GM19023 (cell line): ENCODE measurements at regions not wholly inside any gene's neighbourhood (a gene's known extent, or its start where the extent isn't known, plus 50 kb on each side); places are given as distances from the start of the nearest gene placed in this dataset.
"Not testable (repeated sequence)": the region's sequence is repeated elsewhere in the genome, so short reads cannot be mapped to it uniquely, and the experiment has no call there.

Source experiments
- ATAC-seq: cut with Tn5 transposase; IDR thresholded peaks from one replicate; pipeline ENCODE4 v1.9.1; 2021; ENCODE audit warnings: mild to moderate bottlenecking, moderate library complexity; ENCODE audit not compliant: unreplicated experiment

DNA sequence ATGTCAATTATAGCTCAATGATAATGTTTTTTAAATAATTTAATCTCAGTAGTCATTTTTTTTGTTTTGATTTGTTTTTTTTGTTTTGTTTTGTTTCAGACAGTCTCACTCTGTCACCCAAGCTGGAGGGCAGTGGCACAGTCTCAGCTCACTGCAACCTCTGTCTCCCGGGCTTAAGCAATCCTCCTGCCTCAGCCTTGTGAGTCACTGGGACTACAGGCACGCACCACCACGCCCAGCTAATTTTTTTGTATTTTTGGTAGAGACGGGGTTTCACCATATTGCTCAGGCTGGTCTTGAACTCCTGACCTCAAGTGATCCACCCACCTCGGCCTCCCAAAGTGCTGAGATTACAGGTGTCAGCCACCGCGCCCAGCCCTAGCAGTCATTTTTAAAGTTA is 60.6 kb upstream of the RTL6 start:
- not testable (repeated sequence) for ATAC-seq

DNA sequence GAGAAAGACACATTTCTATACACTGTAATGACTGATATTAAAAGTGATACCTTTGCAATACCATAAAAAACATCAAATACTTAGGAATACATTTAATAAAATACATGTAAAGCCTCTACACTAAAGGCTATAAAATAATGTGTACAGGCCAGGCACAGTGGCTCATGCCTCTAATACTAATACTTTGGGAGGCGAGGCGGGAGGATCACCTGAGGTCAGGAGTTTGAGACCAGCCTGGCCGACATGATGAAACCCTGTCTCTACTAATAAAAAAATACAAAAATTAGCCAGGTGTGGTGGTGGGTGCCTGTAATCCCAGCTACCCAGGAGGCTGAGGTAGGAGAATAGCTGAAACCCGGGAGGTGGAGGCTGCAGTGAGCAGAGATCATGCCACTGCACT is 59.8 kb upstream of the RTL6 start:
- not testable (repeated sequence) for ATAC-seq

DNA sequence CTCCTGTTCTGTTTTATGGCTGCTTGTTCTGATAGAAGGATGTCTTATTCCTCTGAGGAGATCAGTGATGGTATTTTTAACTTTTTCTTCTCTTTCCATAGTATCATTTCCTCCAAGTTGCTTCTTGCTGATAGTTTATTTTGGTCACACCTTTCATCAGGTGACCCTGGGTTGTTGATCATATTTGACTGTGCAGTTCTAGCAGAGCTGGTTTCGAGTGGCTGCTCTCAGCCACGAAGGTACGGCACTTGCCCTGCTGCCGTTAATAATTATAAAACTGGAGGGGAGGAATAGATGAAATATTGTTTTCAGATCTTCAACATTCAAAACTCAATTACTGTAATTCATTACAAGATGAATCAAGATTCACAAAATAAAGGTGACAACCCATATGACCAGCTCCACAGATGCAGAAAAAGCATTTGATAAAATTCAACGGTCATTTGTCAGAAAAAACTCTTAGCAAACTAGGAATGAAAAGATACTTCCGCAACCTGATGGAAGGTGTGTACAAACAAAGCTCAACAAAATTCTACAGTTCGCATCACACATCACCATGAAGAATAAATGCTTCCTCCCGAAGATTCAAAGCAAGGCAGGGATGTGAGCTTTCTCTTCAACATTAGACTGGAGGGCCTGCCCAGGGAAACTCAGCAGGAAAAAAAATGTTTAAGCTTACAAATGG is 59.2 kb upstream of the RTL6 start:
- no peak for ATAC-seq

DNA sequence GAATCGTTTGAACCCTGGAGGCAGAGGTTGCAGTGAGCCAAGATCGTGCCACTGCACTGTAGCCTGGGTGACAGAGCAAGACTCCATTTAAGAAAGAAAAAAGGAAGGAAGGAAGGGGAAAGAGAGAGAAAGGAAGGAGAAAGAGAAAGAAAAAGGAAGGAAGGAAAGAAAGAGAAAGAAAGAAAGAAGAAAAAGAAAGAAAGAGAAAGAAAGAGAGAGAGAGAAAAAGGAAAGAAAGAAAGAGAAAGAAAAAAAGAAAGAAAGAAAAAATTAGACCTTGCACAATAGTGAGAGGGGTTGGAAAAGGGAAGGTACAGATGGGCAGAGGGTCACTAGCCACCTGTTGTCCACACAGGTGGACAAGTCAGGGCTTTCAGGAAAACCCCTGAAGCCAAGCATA is 57.6 kb upstream of the RTL6 start:
- ATAC-seq, result no peak

DNA sequence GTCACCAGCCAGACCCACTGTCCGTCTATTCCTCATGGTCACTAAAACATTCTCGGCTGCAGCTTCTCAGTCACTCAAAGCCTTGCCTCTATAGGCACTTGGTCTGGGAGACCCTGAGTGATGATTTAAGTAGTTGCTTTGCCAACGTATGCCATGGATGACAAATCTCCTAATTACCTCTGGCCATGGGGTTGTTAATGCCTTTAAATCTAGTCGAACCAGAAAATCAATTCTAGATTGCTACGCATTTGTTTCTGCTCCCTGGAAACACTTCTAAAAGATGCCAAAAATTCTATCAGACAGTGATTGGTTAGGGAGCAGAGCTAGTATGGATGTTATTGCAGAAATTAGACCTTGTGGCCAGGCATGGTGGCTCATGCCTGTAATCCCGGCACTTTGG is 57.0 kb upstream of the RTL6 start:
- ATAC-seq, result no peak

DNA sequence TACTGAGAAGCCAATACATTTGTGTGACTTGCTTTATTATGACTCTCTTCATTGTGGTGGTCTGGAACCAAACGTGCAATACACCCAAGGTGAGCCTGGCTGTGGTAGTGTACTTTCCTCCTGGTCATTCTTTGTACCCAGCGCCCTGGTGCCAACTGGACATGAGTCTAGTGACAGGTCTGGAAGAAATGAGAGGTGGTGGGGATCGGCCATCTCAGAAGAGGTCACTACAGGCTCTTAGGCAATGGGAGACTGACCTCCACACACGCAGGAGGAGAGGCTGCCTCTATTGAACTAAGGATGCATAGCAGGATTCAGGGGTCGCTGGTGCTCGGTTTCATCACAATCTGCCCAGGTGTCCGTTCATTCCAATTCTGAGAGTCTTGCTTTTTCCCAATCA is 56.4 kb upstream of the RTL6 start:
- ATAC-seq, result no peak

DNA sequence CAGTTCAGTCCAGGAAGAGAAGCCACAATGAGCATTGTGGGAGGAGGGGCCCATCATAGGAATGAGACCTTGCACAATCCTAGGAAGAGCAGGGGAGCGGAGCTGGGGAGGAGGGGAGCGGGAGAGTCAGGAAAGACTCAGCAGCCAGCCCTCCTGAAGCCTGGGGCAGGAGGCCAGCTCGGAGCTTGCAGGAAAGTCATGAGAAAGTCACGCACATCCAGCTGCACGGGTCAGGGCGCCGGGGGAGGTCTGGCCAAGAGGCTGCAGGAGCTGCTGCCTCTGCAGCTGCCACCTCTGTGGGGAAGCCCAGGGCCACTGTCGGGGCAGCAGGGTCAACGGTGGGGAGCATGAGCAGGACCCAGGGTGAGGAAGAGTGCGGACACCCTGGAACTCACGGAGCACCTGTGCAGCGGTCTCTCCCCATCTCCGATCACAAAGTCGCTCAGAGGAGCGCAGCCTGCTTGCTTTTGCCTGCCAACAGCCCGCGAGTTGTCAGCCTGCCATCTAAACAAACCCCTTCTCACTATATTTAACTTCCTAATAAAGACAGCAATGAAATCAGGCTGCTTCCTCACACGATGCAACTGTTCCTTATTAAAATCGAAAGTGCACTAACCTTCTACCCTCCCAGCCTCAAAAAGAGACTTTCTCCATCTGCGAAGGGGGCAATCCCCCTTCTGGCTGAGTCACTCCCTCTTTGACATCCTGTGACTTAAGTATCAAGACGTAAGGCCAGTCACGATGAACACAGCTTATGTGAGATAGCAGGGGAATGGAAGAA is 52.9 kb upstream of the RTL6 start:
- no peak for ATAC-seq

DNA sequence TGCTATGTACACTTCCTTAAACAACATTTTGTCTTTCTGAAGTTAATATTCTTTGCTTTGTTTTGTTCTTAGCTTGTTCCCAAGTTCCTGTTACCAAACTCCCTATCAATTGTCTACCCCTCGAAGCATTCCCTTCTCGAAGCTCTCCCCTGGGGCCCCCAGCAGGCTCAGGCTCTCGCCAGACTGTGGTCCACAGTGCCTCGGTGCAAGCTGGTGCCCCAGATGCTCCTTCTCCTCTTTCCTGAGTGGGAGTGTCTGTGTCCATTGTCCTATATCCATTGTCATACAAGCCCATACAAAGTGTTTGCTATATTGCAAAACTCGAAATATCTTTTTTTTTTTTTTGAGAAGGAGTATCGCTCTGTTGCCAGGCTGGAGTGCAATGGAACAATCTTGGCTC is 51.7 kb upstream of the RTL6 start:
- ATAC-seq, result no peak

DNA sequence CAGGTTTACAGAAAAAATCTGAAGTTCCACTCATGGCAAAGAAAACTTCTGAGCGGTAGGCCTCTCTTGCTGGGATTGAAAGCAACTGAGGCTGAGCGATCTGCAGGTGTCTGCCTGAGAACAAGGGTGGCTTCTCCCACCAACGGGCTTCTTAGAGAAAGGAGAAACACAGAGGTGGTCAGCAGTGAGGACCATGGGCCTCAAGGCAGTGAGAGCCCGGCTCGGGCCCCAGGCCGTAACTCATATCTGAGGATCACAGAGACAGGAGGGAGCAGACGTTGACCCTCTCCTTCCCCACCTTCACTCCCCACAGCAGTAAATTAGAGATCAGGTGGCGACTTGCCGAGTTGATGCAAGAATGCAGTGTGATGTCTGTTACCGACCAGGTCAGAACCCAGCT is 50.9 kb upstream of the RTL6 start:
- no peak for ATAC-seq
